Heart left ventricle (tissue), 16 donors: ENCODE measurements at regions not wholly inside any gene's neighbourhood (a gene's known extent, or its start where the extent isn't known, plus 50 kb on each side); places are given as distances from the start of the nearest gene placed in this dataset.

Experiments used
- ATAC-seq, 4 donors: fragments of 200-7000 bp; cut with Tn5 transposase; one replicate each; pipeline ENCODE4 v1.9.1; 2020 to 2022; ENCODE audit warnings: moderate library complexity in 4 of 4, mild to moderate bottlenecking in 3 of 4, moderate number of reproducible peaks in 1 of 4
- DNase-seq, 5 donors: peaks; one replicate each; pipeline ENCODE4 v3.0.0-alpha.2; 2020
- H3K27ac ChIP-seq, 12 donors: fragments of 200-600 bp; sonication (generic) in 4 of 12; one replicate each; pipeline versions ENCODE4 v1.5.0 to v1.8.0; 2016 to 2022; ENCODE audit warnings: mild to moderate bottlenecking in 2 of 12
- H3K27me3 ChIP-seq, 9 donors: fragments of 200-600 bp; sonication (generic) in 2 of 9; one replicate each; pipeline versions ENCODE4 v1.5.1 to v1.8.0; 2016 to 2022; ENCODE audit warnings: mild to moderate bottlenecking in 3 of 9
- H3K36me3 ChIP-seq, 9 donors: fragments of 200-600 bp; sonication (generic) in 2 of 9; one replicate each; pipeline versions ENCODE4 v1.5.0 to v1.8.0; 2018 to 2022; ENCODE audit warnings: mild to moderate bottlenecking in 2 of 9
- H3K4me1 ChIP-seq, 12 donors: fragments of 200-600 bp; sonication (generic) in 4 of 12; one replicate each; pipeline versions ENCODE4 v1.5.0 to v1.8.0; 2016 to 2022; ENCODE audit warnings: mild to moderate bottlenecking in 3 of 12
- H3K4me3 ChIP-seq, 12 donors: fragments of 200-600 bp; sonication (generic) in 4 of 12; one replicate each; pipeline versions ENCODE4 v1.5.0 to v1.8.0; 2017 to 2022; ENCODE audit warnings: mild to moderate bottlenecking in 9 of 12, moderate library complexity in 4 of 12
- H3K9me3 ChIP-seq, 12 donors: fragments of 200-600 bp; sonication (generic) in 4 of 12; one replicate each; pipeline versions ENCODE4 v1.5.0 to v1.8.0; 2016 to 2022; ENCODE audit warnings: mild to moderate bottlenecking in 1 of 12
- POLR2A ChIP-seq, 2 donors: fragments of 450-650 bp; IDR thresholded peaks; one replicate each; pipeline ENCODE4 v1.6.1; 2017; ENCODE audit warnings: antibody characterized with exemption in 2 of 2, mild to moderate bottlenecking in 2 of 2, moderate library complexity in 2 of 2
- WGBS, 4 donors: extraction: QIAGEN DNeasy Blood & Tissue Kit in 2 of 4; methylation state at CpG; one replicate each; pipeline versions ENCODE4 v1.1.5 to v1.1.7; 2013 to 2018; 5-methylcytosine and 5-hydroxymethylcytosine counted together
- intact Hi-C, 10 donors: fragments of 100-400 bp; cut with DNase I; formaldehyde crosslinking; loops; one replicate each; pipeline versions ENCODE4 v1.11.1 to v1.14.2; 2022
- TF ChIP-seq, protein P1 (sequence below), 12 donors: fragments of 200-600 bp; sonication (generic) in 4 of 12; IDR thresholded peaks; one replicate each; pipeline versions ENCODE4 v1.5.0 to v1.8.0; 2018 to 2022; ENCODE audit warnings: antibody characterized with exemption in 12 of 12, mild to moderate bottlenecking in 5 of 12
- donor health status: ischemic (EF 13 %, LVEDD 7.1; RV severe dilation, severe dysfunction).
- donor health status: healthy with polysubstance abuse.
- donor health status: DM: no; HTN: yes; CAD: no.
- donor health status: DM: no; HTN: no; CAD: no.
- donor health status: ischemic (EF 25% LVEDD 6.9; RV normal size, moderate dysfunction).
- donor health status: ischemic (EF 25% LVEDD 5.7; RV mildly dilated, moderate dysfunction).
- donor health status: healthy.
- donor health status: DM: yes; HTN: yes; CAD: no.
- donor health status: ischemic (EF 35%, LVEDD 5.7; RV mildly dilated, moderate dysfunction).
- donor health status: nonischemic (EF 11% LVEDD 7.7; RV severe dilation, severe dysfunction).
- donor health status: DM: yes; HTN: yes; CAD: no.
- donor health status: PGD.
- donor health status: ischemic (EF 29% LVEDD 5.4; RV normal size, mild dysfunction).
- donor health status: nonischemic (EF 23%, LVEDD 6.1; RV moderate dilation, normal function).

DNA sequence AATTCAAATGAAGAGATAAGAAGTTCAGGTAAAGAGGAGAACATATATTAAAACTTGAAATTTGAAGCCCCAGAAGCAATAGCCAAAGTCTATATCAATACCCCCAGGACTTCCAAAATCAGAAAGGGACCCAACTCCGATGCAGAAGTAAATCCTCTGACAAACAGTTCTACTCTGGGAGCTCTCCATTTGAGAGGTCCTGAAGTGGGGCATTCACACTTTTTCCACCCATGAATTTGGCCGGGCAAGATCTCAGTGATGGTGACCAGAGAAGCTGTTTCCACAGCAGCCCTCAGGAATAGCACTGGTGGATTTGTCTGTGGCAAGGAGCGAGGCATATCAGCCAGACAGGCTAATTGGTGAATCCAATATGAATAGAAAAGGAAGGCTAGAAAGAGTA is 313.6 kb upstream of the MC4R start:
- Histone ChIP-seq H3K9me3 (peaks cover 0 to 5% (median 0%) of the 10 kb centered on the region in 12 donors), H3K4me3 (no peak overlapping the region), H3K4me1 (no peaks in the 10 kb centered on the region), H3K36me3 (no peaks in the 10 kb centered on the region), H3K27me3 (peaks cover 0 to 3% (median 0%) of the 10 kb centered on the region in 9 donors), H3K27ac (no peak overlapping the region)
- intact Hi-C loops, result loop anchor here in 8 of 10 donors (5.0 to 10.0 kb wide), 6 partner anchors 119 to 1449 kb away; no protein-coding TSS in a partner anchor
- DNase-seq (no peak), ATAC-seq (no peak)
- WGBS, 4 donors, result 64 to 72% (median 66%) methylated on average over 3 of the region's 3 CpGs
- no peak for TF ChIP-seq POLR2A (IDR thresholded peaks at IDR 0.05)
- TF ChIP-seq, protein P1, sequence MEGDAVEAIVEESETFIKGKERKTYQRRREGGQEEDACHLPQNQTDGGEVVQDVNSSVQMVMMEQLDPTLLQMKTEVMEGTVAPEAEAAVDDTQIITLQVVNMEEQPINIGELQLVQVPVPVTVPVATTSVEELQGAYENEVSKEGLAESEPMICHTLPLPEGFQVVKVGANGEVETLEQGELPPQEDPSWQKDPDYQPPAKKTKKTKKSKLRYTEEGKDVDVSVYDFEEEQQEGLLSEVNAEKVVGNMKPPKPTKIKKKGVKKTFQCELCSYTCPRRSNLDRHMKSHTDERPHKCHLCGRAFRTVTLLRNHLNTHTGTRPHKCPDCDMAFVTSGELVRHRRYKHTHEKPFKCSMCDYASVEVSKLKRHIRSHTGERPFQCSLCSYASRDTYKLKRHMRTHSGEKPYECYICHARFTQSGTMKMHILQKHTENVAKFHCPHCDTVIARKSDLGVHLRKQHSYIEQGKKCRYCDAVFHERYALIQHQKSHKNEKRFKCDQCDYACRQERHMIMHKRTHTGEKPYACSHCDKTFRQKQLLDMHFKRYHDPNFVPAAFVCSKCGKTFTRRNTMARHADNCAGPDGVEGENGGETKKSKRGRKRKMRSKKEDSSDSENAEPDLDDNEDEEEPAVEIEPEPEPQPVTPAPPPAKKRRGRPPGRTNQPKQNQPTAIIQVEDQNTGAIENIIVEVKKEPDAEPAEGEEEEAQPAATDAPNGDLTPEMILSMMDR (IDR thresholded peaks at IDR 0.05), result no peak

DNA sequence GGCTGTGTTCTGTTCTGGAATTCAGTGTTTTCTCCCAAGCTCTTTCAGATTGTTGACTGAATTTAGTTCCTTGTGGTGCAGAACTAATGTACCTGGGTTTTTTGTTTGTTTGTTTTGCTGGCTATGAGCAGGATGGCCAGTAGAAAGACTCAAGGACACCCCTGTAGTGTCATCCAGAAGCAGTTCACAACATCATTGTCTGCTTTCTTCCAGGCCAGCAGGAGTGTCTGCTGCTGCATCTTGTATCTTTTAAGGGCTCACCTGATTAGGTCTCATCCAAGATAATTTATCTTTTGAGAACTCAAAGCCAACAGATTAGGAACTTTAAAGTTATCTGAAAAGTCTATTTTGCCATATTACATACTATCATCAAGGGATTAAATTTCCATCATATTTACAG is 318.5 kb upstream of the MC4R start:
- Histone ChIP-seq H3K4me3 (no peak overlapping the region), H3K36me3 (no peaks in the 10 kb centered on the region), H3K4me1 (no peaks in the 10 kb centered on the region), H3K27me3 (no peaks in the 10 kb centered on the region), H3K27ac (no peak overlapping the region), H3K9me3 (no peaks in the 10 kb centered on the region)
- intact Hi-C loops, result no loop called here
- ATAC-seq, result no peak
- no peak for DNase-seq
- TF ChIP-seq POLR2A (IDR thresholded peaks at IDR 0.05), result no peak
- TF ChIP-seq, protein P1 (IDR thresholded peaks at IDR 0.05), result no peak

DNA sequence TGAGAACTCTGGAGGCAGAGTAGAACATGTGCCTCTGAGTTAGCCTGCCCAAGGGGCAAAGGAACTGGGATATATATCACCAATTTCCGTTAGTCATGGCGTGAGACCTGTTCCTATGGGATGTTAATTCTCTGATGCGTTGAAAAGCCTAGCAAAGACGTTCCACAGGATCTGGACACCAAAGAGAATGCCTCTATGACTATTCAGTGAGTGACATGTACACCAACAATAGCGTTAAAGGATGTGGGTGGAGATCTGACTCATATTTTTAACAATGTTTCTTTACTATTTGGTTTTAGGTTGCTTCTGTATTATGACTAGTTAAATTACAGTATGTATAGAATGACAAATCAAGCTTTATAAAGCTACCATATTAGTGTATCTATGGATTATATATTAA is 320.9 kb upstream of the MC4R start:
- Histone ChIP-seq H3K27ac (no peak overlapping the region), H3K4me3 (no peak overlapping the region), H3K4me1 (no peaks in the 10 kb centered on the region), H3K36me3 (no peaks in the 10 kb centered on the region), H3K9me3 (no peaks in the 10 kb centered on the region), H3K27me3 (no peaks in the 10 kb centered on the region)
- no peak for TF ChIP-seq POLR2A (IDR thresholded peaks at IDR 0.05)
- TF ChIP-seq, protein P1 (IDR thresholded peaks at IDR 0.05), result no peak
- ATAC-seq (no peak), DNase-seq (no peak)
- intact Hi-C loops, result no loop called here
- whole genome bisulfite sequencing, 4 donors, result 67 to 70% (median 68%) methylated on average over 5 of the region's 5 CpGs

DNA sequence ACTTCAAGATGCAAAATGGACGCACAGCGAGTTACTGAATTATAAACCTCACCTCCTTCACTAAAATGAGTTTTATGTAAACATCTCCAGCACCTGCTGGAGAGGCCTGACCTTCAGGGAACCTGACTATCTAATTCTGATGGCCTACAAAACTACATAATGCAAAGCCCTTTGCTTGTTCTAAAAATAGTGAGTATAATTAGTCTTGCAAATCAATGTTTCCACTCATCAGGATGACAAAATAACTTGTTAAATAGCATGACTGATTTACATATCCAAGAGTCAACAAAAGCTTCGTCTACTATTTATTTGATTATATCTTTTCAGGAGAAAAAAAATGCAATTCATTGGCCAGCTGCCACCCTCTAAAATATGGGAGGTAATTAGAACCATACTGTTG is 326.3 kb upstream of the MC4R start:
- no peaks in the 10 kb centered on the region for H3K4me1 ChIP-seq
- H3K36me3 ChIP-seq, result no peaks in the 10 kb centered on the region
- intact Hi-C loops, result no loop called here
- H3K9me3 ChIP-seq, result no peaks in the 10 kb centered on the region
- H3K4me3 ChIP-seq, result no peak overlapping the region
- TF ChIP-seq, protein P1 (IDR thresholded peaks at IDR 0.05), result no peak
- TF ChIP-seq POLR2A (IDR thresholded peaks at IDR 0.05), result no peak
- H3K27ac ChIP-seq, result no peak overlapping the region
- DNase-seq (no peak), ATAC-seq (no peak)
- H3K27me3 ChIP-seq, result no peaks in the 10 kb centered on the region
- 76 to 79% (median 78%) methylated on average over 3 of the region's 3 CpGs for WGBS, 4 donors
